IMR-90 (cell line): ENCODE measurements at regions not wholly inside any gene's neighbourhood (a gene's known extent, or its start where the extent isn't known, plus 50 kb on each side); places are given as distances from the start of the nearest gene placed in this dataset.

ENCODE experiments used
- ATAC-seq: fragments of 200-7000 bp; cut with Tn5 transposase; 2 replicates; pipeline ENCODE4 v1.9.1; 2020; ENCODE audit warnings: low read depth, mild to moderate bottlenecking, moderate library complexity
- BruUV-seq: library from RNA; stranded (reverse); fragments of 400-500 nt; replicated peaks from 2 replicates; lab custom pipeline; 2021; lab: Mats Ljungman, UMichigan
- CTCF ChIA-PET: fragments of 300-600 bp; formaldehyde crosslinking; extraction: SDS; loops from one replicate; lab custom pipeline; 2021; ENCODE audit warnings: antibody characterized with exemption; lab: Yijun Ruan, JAX
- POLR2A ChIA-PET: fragments of 300-600 bp; sonication (Branson Sonifier 250); formaldehyde crosslinking; loops from one replicate; lab custom pipeline; 2022; ENCODE audit warnings: antibody characterized with exemption; ENCODE audit not compliant: unreplicated experiment; lab: Charles Lee
- DNase-seq: peaks from one replicate; pipeline ENCODE4 v3.0.0; 2013
- H2AFZ ChIP-seq: replicated peaks from 2 replicates; pipeline ENCODE3; 2013; ENCODE audit warnings: low read length, mild to moderate bottlenecking; ENCODE audit not compliant: poor library complexity
- H2AK5ac ChIP-seq: 2 replicates; pipeline ENCODE4 v1.6.1; 2013; ENCODE audit warnings: low read depth, low read length, inconsistent platforms
- H2AK9ac ChIP-seq: replicated peaks from 2 replicates; pipeline ENCODE3; 2013; ENCODE audit warnings: mild to moderate bottlenecking, low read depth, low read length, moderate library complexity; ENCODE audit not compliant: poor library complexity
- H2BK120ac ChIP-seq: 2 replicates; pipeline ENCODE4 v1.6.1; 2013; ENCODE audit warnings: low read depth, low read length, inconsistent platforms
- H2BK15ac ChIP-seq: 3 replicates; pipeline ENCODE4 v1.6.1; 2013; ENCODE audit warnings: low read depth, low read length, inconsistent platforms
- H2BK20ac ChIP-seq: 2 replicates; pipeline ENCODE4 v1.6.1; 2013; ENCODE audit warnings: low read depth, mild to moderate bottlenecking, inconsistent platforms, low read length, moderate library complexity
- H2BK5ac ChIP-seq: 2 replicates; pipeline ENCODE4 v1.6.1; 2013; ENCODE audit warnings: mild to moderate bottlenecking, low read depth, low read length, inconsistent platforms; ENCODE audit not compliant: poor library complexity, severe bottlenecking
- H3K14ac ChIP-seq: replicated peaks from 2 replicates; pipeline ENCODE4 v1.6.1; 2013; ENCODE audit warnings: low read depth, low read length, inconsistent platforms
- H3K18ac ChIP-seq: 2 replicates; pipeline ENCODE4 v1.6.1; 2013; ENCODE audit warnings: low read depth, low read length, control low read depth
- H3K23ac ChIP-seq: 2 replicates; pipeline ENCODE4 v1.6.1; 2013; ENCODE audit warnings: low read depth, low read length, inconsistent platforms
- H3K27ac ChIP-seq: 2 replicates; pipeline ENCODE4 v1.5.1; 2013; ENCODE audit warnings: mild to moderate bottlenecking, control low read depth, low read length; ENCODE audit not compliant: insufficient read depth
- H3K27me3 ChIP-seq: 2 replicates; pipeline ENCODE4 v1.6.1; 2013; ENCODE audit warnings: low read length; ENCODE audit not compliant: control insufficient read depth, insufficient read depth
- H3K36me3 ChIP-seq: 2 replicates; pipeline ENCODE4 v1.6.1; 2013; ENCODE audit warnings: low read length, mixed read lengths; ENCODE audit not compliant: control insufficient read depth, insufficient read depth
- H3K4ac ChIP-seq: 2 replicates; pipeline ENCODE4 v1.6.1; 2013; ENCODE audit warnings: low read depth, low read length, inconsistent platforms
- H3K4me1 ChIP-seq: 2 replicates; pipeline ENCODE4 v1.6.1; 2013; ENCODE audit warnings: low read length, mixed read lengths; ENCODE audit not compliant: control insufficient read depth, insufficient read depth
- H3K4me2 ChIP-seq: 2 replicates; pipeline ENCODE4 v1.6.1; 2013; ENCODE audit warnings: low read depth, mild to moderate bottlenecking, control low read depth, low read length, moderate library complexity
- H3K4me3 ChIP-seq: 2 replicates; pipeline ENCODE4 v1.5.1; 2013; ENCODE audit warnings: low read depth, mild to moderate bottlenecking, control low read depth, low read length, moderate library complexity; ENCODE audit not compliant: insufficient read depth
- H3K56ac ChIP-seq: 2 replicates; pipeline ENCODE4 v1.6.1; 2013; ENCODE audit warnings: low read length, inconsistent platforms; ENCODE audit not compliant: insufficient read depth; ENCODE audit errors: extremely low read depth
- H3K79me1 ChIP-seq, 2 experiments: 2 replicates each; pipeline ENCODE4 v1.6.1; 2013; ENCODE audit warnings: low read length in 2 of 2, inconsistent platforms in 1 of 2, low read depth in 1 of 2
- H3K9ac ChIP-seq: 2 replicates; pipeline ENCODE4 v1.6.1; 2013; ENCODE audit warnings: low read depth, low read length, control low read depth
- H3K9me1 ChIP-seq: 2 replicates; pipeline ENCODE4 v1.6.1; 2013; ENCODE audit warnings: low read length, inconsistent platforms; ENCODE audit not compliant: insufficient read depth
- H3K9me3 ChIP-seq: 2 replicates; pipeline ENCODE4 v1.6.1; 2013; ENCODE audit warnings: low read length; ENCODE audit not compliant: control insufficient read depth, insufficient read depth
- H4K20me1 ChIP-seq: 2 replicates; pipeline ENCODE4 v1.6.1; 2013; ENCODE audit warnings: low read length, inconsistent platforms; ENCODE audit not compliant: insufficient read depth
- H4K5ac ChIP-seq: 2 replicates; pipeline ENCODE4 v1.6.1; 2013; ENCODE audit warnings: mild to moderate bottlenecking, low read depth, low read length, control low read depth
- H4K8ac ChIP-seq, 2 experiments: 2 replicates each; pipeline ENCODE4 v1.6.1; 2013; ENCODE audit warnings: low read depth in 2 of 2, low read length in 2 of 2, control low read depth in 1 of 2, inconsistent platforms in 1 of 2
- H4K91ac ChIP-seq: 2 replicates; pipeline ENCODE4 v1.6.1; 2013; ENCODE audit warnings: low read depth, low read length, inconsistent platforms; ENCODE audit not compliant: insufficient read depth
- FOS ChIP-seq: fragments of 150-350 bp; IDR thresholded peaks from 2 replicates; pipeline ENCODE4 v1.6.1; 2016; ENCODE audit warnings: low read depth, low read length
- MAZ ChIP-seq: IDR thresholded peaks from 2 replicates; pipeline ENCODE4 v1.6.1; 2012; ENCODE audit warnings: low read depth, mild to moderate bottlenecking, low read length, improper control_type of control experiment, moderate library complexity, borderline replicate concordance
- MXI1 ChIP-seq: IDR thresholded peaks from 2 replicates; pipeline ENCODE4 v1.6.1; 2012; ENCODE audit warnings: low read depth, mild to moderate bottlenecking, low read length, moderate library complexity, borderline replicate concordance
- WGBS, 2 experiments: methylation state at CpG; one replicate each; pipeline versions ENCODE4 v1.1.5 to v1.1.7; 2013; ENCODE audit warnings: missing lambda C conversion rate in 2 of 2; ENCODE audit not compliant: insufficient read length in 1 of 2; ENCODE audit errors: extremely low coverage in 2 of 2; 5-methylcytosine and 5-hydroxymethylcytosine counted together
- dilution Hi-C: fragments of 300-500 bp; cut with HindIII; formaldehyde crosslinking; loops from one replicate; pipeline ENCODE4 v1.14.3; 2018; ENCODE audit warnings: low sequenced_read_pairs; ENCODE audit not compliant: unreplicated experiment
- in situ Hi-C: fragments of 300-500 bp; cut with MboI; formaldehyde crosslinking; loops from 3 replicates; pipeline ENCODE4 v1.14.3; 2019; ENCODE audit warnings: low sequenced_read_pairs, inconsistent platforms, mixed read lengths
- intact Hi-C: fragments of 100-400 bp; cut with micrococcal nuclease; formaldehyde crosslinking; loops from 2 replicates; pipeline ENCODE4 v1.10.0; 2022

DNA sequence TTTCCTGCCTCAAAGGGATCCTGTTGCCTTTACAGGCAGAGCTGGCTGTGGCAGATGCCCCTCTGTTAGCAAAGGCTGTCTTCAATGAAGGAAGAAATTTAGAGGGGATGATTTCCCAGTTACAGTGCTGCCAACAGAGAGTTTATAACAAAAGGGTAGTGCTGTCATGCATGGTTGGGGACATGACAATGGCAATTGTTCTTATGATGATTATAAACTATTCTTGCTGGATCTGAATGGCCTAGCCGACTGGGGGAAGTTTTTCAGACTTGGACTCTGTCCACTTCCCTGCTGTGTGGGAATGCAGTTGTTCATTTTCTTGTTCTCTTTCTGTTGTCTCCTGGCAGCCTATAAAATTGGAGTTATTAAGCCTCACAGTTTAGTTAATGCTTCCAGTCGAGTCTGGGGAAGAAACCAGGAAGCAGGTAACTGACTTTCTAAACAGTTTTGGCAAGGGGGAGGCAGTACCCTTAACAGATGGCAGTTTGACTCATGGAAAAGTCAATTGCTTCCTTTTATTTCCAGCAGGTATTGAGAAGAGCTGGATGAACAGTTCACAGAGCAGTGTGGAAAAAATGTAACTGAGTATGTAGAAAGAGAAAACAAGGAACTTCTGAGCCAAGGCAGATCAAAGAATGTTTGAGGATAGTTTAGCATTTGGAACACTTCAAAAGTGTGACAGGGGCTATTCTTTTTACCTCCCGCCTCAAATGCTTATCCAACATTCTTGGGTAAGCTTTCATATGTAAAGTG is 582.6 kb downstream of the RAPGEF2 start:
- in situ Hi-C loops = no loop called here
- BruUV-seq = no TSS peak
- Histone ChIP-seq H2AK9ac (no peak overlapping the region), H3K4me2 (no peak overlapping the region), H4K8ac (no peak overlapping the region), H3K9me3 (peaks cover 5% of the 10 kb centered on the region), H2BK15ac (no peak overlapping the region), H4K91ac (no peak overlapping the region), H3K4me1 (no peaks in the 10 kb centered on the region), H3K9ac (no peak overlapping the region), H2AFZ (no peak overlapping the region), H3K56ac (no peak overlapping the region), H3K79me1 (no peaks in the 10 kb centered on the region), H4K20me1 (no peaks in the 10 kb centered on the region), H3K27ac (no peak overlapping the region), H3K4me3 (no peak overlapping the region), H3K36me3 (no peaks in the 10 kb centered on the region), H2AK5ac (no peak overlapping the region), H3K27me3 (no peaks in the 10 kb centered on the region), H2BK5ac (no peak overlapping the region), H4K5ac (no peak overlapping the region), H2BK20ac (no peak overlapping the region), H3K9me1 (no peaks in the 10 kb centered on the region), H3K4ac (no peak overlapping the region), H3K18ac (no peak overlapping the region), H3K14ac (no peak overlapping the region), H3K23ac (no peak overlapping the region), H2BK120ac (no peak overlapping the region)
- intact Hi-C loops = no loop called here
- POLR2A ChIA-PET = no interaction called here
- DNase-seq (no peak), ATAC-seq (no peak)
- dilution Hi-C loops = no loop called here
- no CpG with 5 or more reads among the region's 3 CpGs for WGBS, 2 experiments
- TF ChIP-seq FOS = no peak
- no peak for TF ChIP-seq MXI1
- TF ChIP-seq MAZ = no peak
- CTCF ChIA-PET = no interaction called here
